HPDE6-E6E7 (cell line): ENCODE measurements at regions not wholly inside any gene's neighbourhood (a gene's known extent, or its start where the extent isn't known, plus 50 kb on each side); places are given as distances from the start of the nearest gene placed in this dataset.

ENCODE experiments used
- DNase-seq: peaks from one replicate; pipeline ENCODE4 v3.0.0; 2011; ENCODE audit warnings: missing footprints; ENCODE audit errors: extremely low spot score

GRCh38 chr1:56036479-56036878 is 542.9 kb downstream of the PLPP3 start:
- DNase-seq: no peak

- no peak for DNase-seq
Observed at GRCh38 chr1:56034847-56035481, 544.4 kb downstream of the PLPP3 start.

- no peak for DNase-seq
Observed at GRCh38 chr1:56034222-56034621, 545.1 kb downstream of the PLPP3 start.

GRCh38 chr1:56033321-56034037 is 545.9 kb downstream of the PLPP3 start:
- DNase-seq: no peak

- DNase-seq: no peak
Observed at GRCh38 chr1:56032096-56032676, 547.2 kb downstream of the PLPP3 start.

- no peak for DNase-seq
Observed at GRCh38 chr1:56031001-56031400, 548.4 kb downstream of the PLPP3 start.

- no peak for DNase-seq
Observed at GRCh38 chr1:56029319-56030003, 549.9 kb downstream of the PLPP3 start.

- no peak for DNase-seq
Observed at GRCh38 chr1:56028911-56029310, 550.5 kb downstream of the PLPP3 start.

GRCh38 chr1:56028244-56028643 is 551.1 kb downstream of the PLPP3 start:
- DNase-seq: no peak

- no peak for DNase-seq
Observed at GRCh38 chr1:56025942-56026341, 553.4 kb downstream of the PLPP3 start.

- DNase-seq: no peak
Observed at GRCh38 chr1:56024155-56024554, 555.2 kb downstream of the PLPP3 start.

- DNase-seq: no peak
Observed at GRCh38 chr1:56019922-56020321, 559.4 kb downstream of the PLPP3 start.

- no peak for DNase-seq
Observed at GRCh38 chr1:56019472-56019871, 559.9 kb downstream of the PLPP3 start.

- no peak for DNase-seq
Observed at GRCh38 chr1:56017336-56017735, 562.0 kb downstream of the PLPP3 start.

GRCh38 chr1:56003846-56004245 is 575.5 kb downstream of the PLPP3 start:
- DNase-seq: no peak

- no peak for DNase-seq
Observed at GRCh38 chr1:56002231-56002630, 577.1 kb downstream of the PLPP3 start.

GRCh38 chr1:56000424-56000823 is 578.9 kb downstream of the PLPP3 start:
- no peak for DNase-seq

GRCh38 chr1:55997536-55997935 is 581.8 kb downstream of the PLPP3 start:
- DNase-seq: no peak

GRCh38 chr1:55993646-55994318 is 585.6 kb downstream of the PLPP3 start:
- DNase-seq: no peak

- no peak for DNase-seq
Observed at GRCh38 chr1:55990007-55990406, 589.4 kb downstream of the PLPP3 start.

- DNase-seq: no peak
Observed at GRCh38 chr1:55988963-55989452, 590.4 kb downstream of the PLPP3 start.
